ENCODE measurements at regions not wholly inside any gene's neighbourhood (a gene's known extent, or its start where the extent isn't known, plus 50 kb on each side); places are given as distances from the start of the nearest gene placed in this dataset.

GRCh38 chr13:90156390-90156789 is 1191.1 kb upstream of the MIR17HG start:
- Histone ChIP-seq H3K36me3 (no peaks in the 10 kb centered on the region), H3K9me3 (replicated peaks) (no peaks in the 10 kb centered on the region), H3K4me3 (no peak overlapping the region), H3K4me1 (no peaks in the 10 kb centered on the region), H3K27me3 (ENCODE audit: low read depth) (no peaks in the 10 kb centered on the region), H3K27ac (replicated peaks) (no peak overlapping the region)
- no peak for TF ChIP-seq CTCF (IDR thresholded peaks at IDR 0.05; ENCODE audit: borderline replicate concordance)
- intact Hi-C loops (cut with micrococcal nuclease), result no loop called here
- no peak for DNase-seq

GRCh38 chr13:90168953-90169352 is 1178.5 kb upstream of the MIR17HG start:
- no peak overlapping the region for H3K27ac ChIP-seq (replicated peaks)
- TF ChIP-seq CTCF (IDR thresholded peaks at IDR 0.05; ENCODE audit: borderline replicate concordance), result no peak

GRCh38 chr13:90170208-90170607 is 1177.3 kb upstream of the MIR17HG start:
- no peak for DNase-seq
- Histone ChIP-seq H3K27me3 (ENCODE audit: low read depth) (no peaks in the 10 kb centered on the region), H3K4me3 (no peak overlapping the region), H3K27ac (replicated peaks) (no peak overlapping the region), H3K9me3 (replicated peaks) (no peaks in the 10 kb centered on the region), H3K4me1 (no peaks in the 10 kb centered on the region), H3K36me3 (no peaks in the 10 kb centered on the region)
- intact Hi-C loops (cut with micrococcal nuclease), result no loop called here
- TF ChIP-seq CTCF (IDR thresholded peaks at IDR 0.05; ENCODE audit: borderline replicate concordance), result no peak

More at GRCh38 chr13:90168953-90169352, 1178.5 kb upstream of the MIR17HG start:
- DNase-seq, result no peak
- Histone ChIP-seq H3K4me1 (no peaks in the 10 kb centered on the region), H3K36me3 (no peaks in the 10 kb centered on the region), H3K9me3 (replicated peaks) (no peaks in the 10 kb centered on the region), H3K27me3 (ENCODE audit: low read depth) (no peaks in the 10 kb centered on the region), H3K4me3 (no peak overlapping the region)
- intact Hi-C loops (cut with micrococcal nuclease), result no loop called here

- Histone ChIP-seq H3K27me3 (ENCODE audit: low read depth) (no peaks in the 10 kb centered on the region), H3K27ac (replicated peaks) (no peak overlapping the region), H3K4me3 (no peak overlapping the region), H3K36me3 (no peaks in the 10 kb centered on the region), H3K4me1 (no peaks in the 10 kb centered on the region), H3K9me3 (replicated peaks) (no peaks in the 10 kb centered on the region)
- intact Hi-C loops (cut with micrococcal nuclease), result no loop called here
- no peak for DNase-seq
- TF ChIP-seq CTCF (IDR thresholded peaks at IDR 0.05; ENCODE audit: borderline replicate concordance), result no peak
Measured at GRCh38 chr13:90171649-90172048, 1175.8 kb upstream of the MIR17HG start.

- TF ChIP-seq CTCF (IDR thresholded peaks at IDR 0.05; ENCODE audit: borderline replicate concordance), result no peak
- no peak for DNase-seq
- intact Hi-C loops (cut with micrococcal nuclease), result no loop called here
- H3K4me1 ChIP-seq, result no peaks in the 10 kb centered on the region
- H3K4me3 ChIP-seq, result no peak overlapping the region
- no peaks in the 10 kb centered on the region for H3K36me3 ChIP-seq
- no peak overlapping the region for H3K27ac ChIP-seq (replicated peaks)
- H3K27me3 ChIP-seq (ENCODE audit: low read depth), result no peaks in the 10 kb centered on the region
- H3K9me3 ChIP-seq (replicated peaks), result no peaks in the 10 kb centered on the region
Measured at GRCh38 chr13:90177512-90177911, 1170.0 kb upstream of the MIR17HG start.

GRCh38 chr13:90184355-90184754 is 1163.1 kb upstream of the MIR17HG start:
- no peak overlapping the region for H3K4me3 ChIP-seq
- no peaks in the 10 kb centered on the region for H3K27me3 ChIP-seq (ENCODE audit: low read depth)
- no peak overlapping the region for H3K27ac ChIP-seq (replicated peaks)
- TF ChIP-seq CTCF (IDR thresholded peaks at IDR 0.05; ENCODE audit: borderline replicate concordance), result no peak
- peaks cover 5% of the 10 kb centered on the region for H3K4me1 ChIP-seq
- intact Hi-C loops (cut with micrococcal nuclease), result no loop called here
- DNase-seq, result no peak
- H3K9me3 ChIP-seq (replicated peaks), result no peaks in the 10 kb centered on the region
- no peaks in the 10 kb centered on the region for H3K36me3 ChIP-seq

All from left ventricle myocardium inferior (tissue), 1 donor.